ENCODE measurements at regions not wholly inside any gene's neighbourhood (a gene's known extent, or its start where the extent isn't known, plus 50 kb on each side); places are given as distances from the start of the nearest gene placed in this dataset.
"Not testable (repeated sequence)": the region's sequence is repeated elsewhere in the genome, so short reads cannot be mapped to it uniquely, and the experiment has no call there.

- DNase-seq, result no peak
These were observed 2753.0 kb downstream of the PCDH9 start for GRCh38 chr13:64477146-64477545.

GRCh38 chr13:64476041-64476568 lies 2754.0 kb downstream of the PCDH9 start:
- DNase-seq, result not testable (repeated sequence)

GRCh38 chr13:64471916-64472315 lies 2758.2 kb downstream of the PCDH9 start:
- peak; percentile 58 for DNase-seq

- no peak for DNase-seq
These were observed 2759.4 kb downstream of the PCDH9 start for GRCh38 chr13:64470751-64471150.

GRCh38 chr13:64459778-64460177 lies 2770.4 kb downstream of the PCDH9 start:
- peak; percentile 3 for DNase-seq

GRCh38 chr13:64457976-64458375 lies 2772.2 kb downstream of the PCDH9 start:
- DNase-seq, result no peak

- DNase-seq, result no peak
These were observed 2775.0 kb downstream of the PCDH9 start for GRCh38 chr13:64455124-64455523.

- peak; percentile 3 for DNase-seq
These were observed 2776.3 kb downstream of the PCDH9 start for GRCh38 chr13:64453831-64454230.

- DNase-seq, result peak; percentile 19
These were observed 2783.8 kb downstream of the PCDH9 start for GRCh38 chr13:64446372-64446771.

GRCh38 chr13:64441740-64442139 lies 2788.4 kb downstream of the PCDH9 start:
- no peak for DNase-seq

- no peak for DNase-seq
These were observed 2792.1 kb downstream of the PCDH9 start for GRCh38 chr13:64438084-64438483.

GRCh38 chr13:64429691-64430090 lies 2800.4 kb downstream of the PCDH9 start:
- no peak for DNase-seq

- no peak for DNase-seq
These were observed 2801.9 kb downstream of the PCDH9 start for GRCh38 chr13:64428196-64428595.

- DNase-seq, result no peak
These were observed 2806.7 kb downstream of the PCDH9 start for GRCh38 chr13:64423467-64423866.

GRCh38 chr13:64420181-64420580 lies 2810.0 kb downstream of the PCDH9 start:
- no peak for DNase-seq

- no peak for DNase-seq
These were observed 2812.6 kb downstream of the PCDH9 start for GRCh38 chr13:64417581-64417980.

- DNase-seq, result no peak
These were observed 2815.8 kb downstream of the PCDH9 start for GRCh38 chr13:64414381-64414780.

- no peak for DNase-seq
These were observed 2816.6 kb downstream of the PCDH9 start for GRCh38 chr13:64413529-64413928.

GRCh38 chr13:64410276-64411053 lies 2819.7 kb downstream of the PCDH9 start:
- no peak for DNase-seq

GRCh38 chr13:64397701-64398100 lies 2832.4 kb downstream of the PCDH9 start:
- DNase-seq, result no peak

GRCh38 chr13:64377606-64378005 lies 2852.5 kb downstream of the PCDH9 start:
- DNase-seq, result no peak

GRCh38 chr13:64371461-64371860 lies 2858.7 kb downstream of the PCDH9 start:
- DNase-seq, result no peak

GRCh38 chr13:64371045-64371444 lies 2859.1 kb downstream of the PCDH9 start:
- DNase-seq, result no peak

GRCh38 chr13:64369121-64369520 lies 2861.0 kb downstream of the PCDH9 start:
- no peak for DNase-seq

- no peak for DNase-seq
These were observed 2867.6 kb downstream of the PCDH9 start for GRCh38 chr13:64362564-64362963.

All from DMS53 (cell line).